C4-2B (cell line): ENCODE measurements at regions not wholly inside any gene's neighbourhood (a gene's known extent, or its start where the extent isn't known, plus 50 kb on each side); places are given as distances from the start of the nearest gene placed in this dataset.

ENCODE experiments used
- ZFX ChIP-seq: fragments of 450-650 bp; IDR thresholded peaks from 2 replicates; pipeline ENCODE4 v1.6.1; 2017
- TF ChIP-seq, protein P1 (sequence below): fragments of 450-650 bp; conservative IDR thresholded peaks from 2 replicates; pipeline ENCODE4 v1.5.1; 2017; ENCODE audit warnings: mild to moderate bottlenecking

GRCh38 chr7:41403291-41403690 lies 299.6 kb downstream of the INHBA start:
- TF ChIP-seq, protein P1, sequence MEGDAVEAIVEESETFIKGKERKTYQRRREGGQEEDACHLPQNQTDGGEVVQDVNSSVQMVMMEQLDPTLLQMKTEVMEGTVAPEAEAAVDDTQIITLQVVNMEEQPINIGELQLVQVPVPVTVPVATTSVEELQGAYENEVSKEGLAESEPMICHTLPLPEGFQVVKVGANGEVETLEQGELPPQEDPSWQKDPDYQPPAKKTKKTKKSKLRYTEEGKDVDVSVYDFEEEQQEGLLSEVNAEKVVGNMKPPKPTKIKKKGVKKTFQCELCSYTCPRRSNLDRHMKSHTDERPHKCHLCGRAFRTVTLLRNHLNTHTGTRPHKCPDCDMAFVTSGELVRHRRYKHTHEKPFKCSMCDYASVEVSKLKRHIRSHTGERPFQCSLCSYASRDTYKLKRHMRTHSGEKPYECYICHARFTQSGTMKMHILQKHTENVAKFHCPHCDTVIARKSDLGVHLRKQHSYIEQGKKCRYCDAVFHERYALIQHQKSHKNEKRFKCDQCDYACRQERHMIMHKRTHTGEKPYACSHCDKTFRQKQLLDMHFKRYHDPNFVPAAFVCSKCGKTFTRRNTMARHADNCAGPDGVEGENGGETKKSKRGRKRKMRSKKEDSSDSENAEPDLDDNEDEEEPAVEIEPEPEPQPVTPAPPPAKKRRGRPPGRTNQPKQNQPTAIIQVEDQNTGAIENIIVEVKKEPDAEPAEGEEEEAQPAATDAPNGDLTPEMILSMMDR, result no peak
- TF ChIP-seq ZFX, result no peak
